A549 (cell line): ENCODE measurements at regions not wholly inside any gene's neighbourhood (a gene's known extent, or its start where the extent isn't known, plus 50 kb on each side); places are given as distances from the start of the nearest gene placed in this dataset.

ENCODE experiments used
- CEBPB ChIP-seq, 2 experiments: fragments of >200 bp in 1 of 2; sonication (Bioruptor Twin) in 1 of 2; formaldehyde crosslinking in 1 of 2; IDR thresholded peaks; 2 replicates each; pipeline ENCODE4 v1.6.1; 2012 to 2016
- CHD4 ChIP-seq: fragments of 200-600 bp; sonication (generic); IDR thresholded peaks from 2 replicates; pipeline ENCODE4 v1.6.1; 2016; ENCODE audit warnings: antibody characterized with exemption, mild to moderate bottlenecking, borderline replicate concordance
- EHMT2 ChIP-seq: fragments of 200-600 bp; sonication (generic); IDR thresholded peaks from 2 replicates; pipeline ENCODE4 v1.6.1; 2016; ENCODE audit warnings: antibody characterized with exemption, low read depth, mild to moderate bottlenecking, moderate library complexity
- JUN ChIP-seq, 2 experiments: fragments of >200 bp; sonication (Bioruptor Twin); formaldehyde crosslinking; IDR thresholded peaks; 2 replicates in 1 of 2; 3 replicates in 1 of 2; pipeline ENCODE4 v1.6.1; 2016 to 2017
- NR3C1 ChIP-seq: fragments of >200 bp; sonication (Bioruptor Twin); formaldehyde crosslinking; IDR thresholded peaks from 3 replicates; pipeline ENCODE4 v1.6.1; 2017
- POLR2A ChIP-seq: IDR thresholded peaks from 2 replicates; pipeline ENCODE4 v1.6.1; 2012; ENCODE audit warnings: mild to moderate bottlenecking, low read length
- POLR2AphosphoS2 ChIP-seq: conservative IDR thresholded peaks from 2 replicates; pipeline ENCODE4 v1.6.1; 2012; ENCODE audit warnings: low read length, improper control_type of control experiment, inconsistent platforms
- RFX5 ChIP-seq: fragments of 450-650 bp; IDR thresholded peaks from 2 replicates; pipeline ENCODE4 v1.7.1; 2014; ENCODE audit warnings: antibody characterized with exemption, mild to moderate bottlenecking, moderate library complexity
- RNF2 ChIP-seq: fragments of 200-600 bp; sonication (generic); IDR thresholded peaks from 2 replicates; pipeline ENCODE4 v1.6.1; 2016; ENCODE audit warnings: low read depth, mild to moderate bottlenecking, antibody characterized with exemption, moderate library complexity, borderline replicate concordance
- SMC3 ChIP-seq: fragments of >200 bp; sonication (Bioruptor Twin); formaldehyde crosslinking; IDR thresholded peaks from 3 replicates; pipeline ENCODE4 v1.6.1; 2018; ENCODE audit warnings: inconsistent platforms
- TF ChIP-seq, protein P1 (sequence below): fragments of >200 bp; sonication (Bioruptor Twin); formaldehyde crosslinking; IDR thresholded peaks from 3 replicates; pipeline ENCODE4 v1.5.1; 2016
- TF ChIP-seq, protein P2 (sequence below): IDR thresholded peaks from 2 replicates; pipeline ENCODE4 v1.6.1; 2012; ENCODE audit warnings: low read depth, borderline replicate concordance

DNA sequence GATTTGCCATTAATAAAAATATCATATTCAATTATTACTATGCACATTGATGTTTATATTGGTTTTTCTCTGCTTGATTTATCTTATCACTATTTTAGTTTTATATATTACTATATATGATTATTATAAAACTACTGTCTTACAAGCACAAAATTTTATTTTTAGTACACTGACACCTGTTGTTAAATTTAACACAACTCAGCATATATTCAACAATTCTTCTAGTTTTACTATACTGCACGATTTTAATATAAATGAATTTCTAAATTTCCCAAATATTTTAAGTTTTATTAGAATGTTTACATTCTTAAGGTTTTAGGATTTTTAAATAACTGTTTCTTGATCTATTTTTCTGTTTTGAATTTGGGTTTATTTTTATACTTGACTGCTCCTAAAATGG is 889.8 kb upstream of the GJE1 start:
- TF ChIP-seq, protein P1, sequence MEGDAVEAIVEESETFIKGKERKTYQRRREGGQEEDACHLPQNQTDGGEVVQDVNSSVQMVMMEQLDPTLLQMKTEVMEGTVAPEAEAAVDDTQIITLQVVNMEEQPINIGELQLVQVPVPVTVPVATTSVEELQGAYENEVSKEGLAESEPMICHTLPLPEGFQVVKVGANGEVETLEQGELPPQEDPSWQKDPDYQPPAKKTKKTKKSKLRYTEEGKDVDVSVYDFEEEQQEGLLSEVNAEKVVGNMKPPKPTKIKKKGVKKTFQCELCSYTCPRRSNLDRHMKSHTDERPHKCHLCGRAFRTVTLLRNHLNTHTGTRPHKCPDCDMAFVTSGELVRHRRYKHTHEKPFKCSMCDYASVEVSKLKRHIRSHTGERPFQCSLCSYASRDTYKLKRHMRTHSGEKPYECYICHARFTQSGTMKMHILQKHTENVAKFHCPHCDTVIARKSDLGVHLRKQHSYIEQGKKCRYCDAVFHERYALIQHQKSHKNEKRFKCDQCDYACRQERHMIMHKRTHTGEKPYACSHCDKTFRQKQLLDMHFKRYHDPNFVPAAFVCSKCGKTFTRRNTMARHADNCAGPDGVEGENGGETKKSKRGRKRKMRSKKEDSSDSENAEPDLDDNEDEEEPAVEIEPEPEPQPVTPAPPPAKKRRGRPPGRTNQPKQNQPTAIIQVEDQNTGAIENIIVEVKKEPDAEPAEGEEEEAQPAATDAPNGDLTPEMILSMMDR = no peak
- TF ChIP-seq POLR2A = no peak
- TF ChIP-seq RNF2 = no peak
- TF ChIP-seq, protein P2, sequence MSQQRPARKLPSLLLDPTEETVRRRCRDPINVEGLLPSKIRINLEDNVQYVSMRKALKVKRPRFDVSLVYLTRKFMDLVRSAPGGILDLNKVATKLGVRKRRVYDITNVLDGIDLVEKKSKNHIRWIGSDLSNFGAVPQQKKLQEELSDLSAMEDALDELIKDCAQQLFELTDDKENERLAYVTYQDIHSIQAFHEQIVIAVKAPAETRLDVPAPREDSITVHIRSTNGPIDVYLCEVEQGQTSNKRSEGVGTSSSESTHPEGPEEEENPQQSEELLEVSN = no peak
- TF ChIP-seq CEBPB (IDR thresholded peaks at IDR 0.05) = no peak
- TF ChIP-seq CHD4 = no peak
- TF ChIP-seq NR3C1 = no peak
- no peak for TF ChIP-seq POLR2AphosphoS2
- no peak for TF ChIP-seq SMC3
- TF ChIP-seq EHMT2 = no peak
- no peak for TF ChIP-seq RFX5
- no peak for TF ChIP-seq JUN (IDR thresholded peaks at IDR 0.05)
